Right lobe of liver (tissue), 6 donors: ENCODE measurements at regions not wholly inside any gene's neighbourhood (a gene's known extent, or its start where the extent isn't known, plus 50 kb on each side); places are given as distances from the start of the nearest gene placed in this dataset.

Experiments
- ATAC-seq, 4 donors: fragments of 200-7000 bp; cut with Tn5 transposase; one replicate each; pipeline ENCODE4 v1.9.1; 2020; ENCODE audit warnings: mild to moderate bottlenecking in 4 of 4, moderate library complexity in 4 of 4
- DNase-seq, 3 donors: peaks; one replicate each; pipeline ENCODE4 v3.0.0-alpha.2; 2020
- H3K27ac ChIP-seq, 3 donors: fragments of 200-600 bp; one replicate each; pipeline ENCODE4 v1.8.0; 2022
- H3K27me3 ChIP-seq, 2 donors: fragments of 200-600 bp; one replicate each; pipeline ENCODE4 v1.8.0; 2022
- H3K36me3 ChIP-seq, 4 donors: fragments of 200-600 bp; sonication (generic) in 1 of 4; one replicate each; pipeline versions ENCODE4 v1.5.1 to v1.8.0; 2017 to 2022; ENCODE audit warnings: control low read depth in 1 of 4
- H3K4me1 ChIP-seq, 4 donors: fragments of 200-600 bp; sonication (generic) in 1 of 4; one replicate each; pipeline versions ENCODE4 v1.5.1 to v1.8.0; 2017 to 2022; ENCODE audit warnings: control low read depth in 1 of 4
- H3K4me3 ChIP-seq, 3 donors: fragments of 200-600 bp; one replicate each; pipeline ENCODE4 v1.8.0; 2022
- H3K9me3 ChIP-seq, 4 donors: fragments of 200-600 bp; sonication (generic) in 1 of 4; one replicate each; pipeline versions ENCODE4 v1.5.1 to v1.8.0; 2017 to 2022; ENCODE audit warnings: control low read depth in 1 of 4
- CTCF ChIP-seq, 4 donors: fragments of 200-600 bp in 3 of 4; fragments of 450-650 bp in 1 of 4; IDR thresholded peaks; one replicate each; pipeline versions ENCODE4 v1.5.1 to v1.8.0; 2016 to 2022; ENCODE audit warnings: antibody characterized with exemption in 4 of 4, mild to moderate bottlenecking in 2 of 4
- POLR2A ChIP-seq: fragments of 450-650 bp; IDR thresholded peaks from one replicate; pipeline ENCODE4 v1.6.1; 2017; ENCODE audit warnings: antibody characterized with exemption, mild to moderate bottlenecking
- WGBS: methylation state at CpG from one replicate; pipeline ENCODE4 v1.1.6; 2018; ENCODE audit warnings: low coverage, low lambda C conversion rate; ENCODE audit not compliant: insufficient coverage; ENCODE audit errors: missing lambda C conversion rate; 5-methylcytosine and 5-hydroxymethylcytosine counted together
- intact Hi-C, 2 donors: fragments of 100-400 bp; cut with DNase I; formaldehyde crosslinking; loops; one replicate each; pipeline versions ENCODE4 v1.11.2 to v1.14.1; 2022
- donor health status: DM: no; HTN: yes; CAD: no.
- donor health status: DM: no; HTN: no; CAD: no.
- donor health status: DM: no; HTN: no; CAD: no.
- donor health status: DM: no; HTN: yes; CAD: no.
- donor health status: DM: no; HTN: yes; CAD: no.

- 26% methylated on average over 2 of the region's 2 CpGs for WGBS
- Histone ChIP-seq H3K36me3 (no peaks in the 10 kb centered on the region), H3K4me3 (no peak overlapping the region), H3K9me3 (no peaks in the 10 kb centered on the region), H3K4me1 (no peaks in the 10 kb centered on the region), H3K27ac (no peak overlapping the region), H3K27me3 (no peaks in the 10 kb centered on the region)
- ATAC-seq (no peak), DNase-seq (no peak)
- TF ChIP-seq POLR2A (no peak), CTCF (IDR thresholded peaks at IDR 0.05) (no peak)
- intact Hi-C loops: no loop called here
Measured at GRCh38 chr17:72222661-72223380, 102.0 kb downstream of the SOX9 start.

GRCh38 chr17:72223866-72224291 lies 103.1 kb downstream of the SOX9 start:
- ATAC-seq: no peak

GRCh38 chr17:72226322-72226721 lies 105.5 kb downstream of the SOX9 start:
- TF ChIP-seq POLR2A (no peak), CTCF (IDR thresholded peaks at IDR 0.05) (no peak)
- 66% methylated on average over 3 of the region's 3 CpGs for WGBS
- Histone ChIP-seq H3K36me3 (no peaks in the 10 kb centered on the region), H3K27ac (no peak overlapping the region), H3K4me3 (no peak overlapping the region), H3K9me3 (no peaks in the 10 kb centered on the region), H3K4me1 (no peaks in the 10 kb centered on the region), H3K27me3 (no peaks in the 10 kb centered on the region)
- ATAC-seq (no peak), DNase-seq (no peak)
- intact Hi-C loops: no loop called here

More at GRCh38 chr17:72223866-72224291, 103.1 kb downstream of the SOX9 start:
- Histone ChIP-seq H3K4me1 (no peaks in the 10 kb centered on the region), H3K4me3 (no peak overlapping the region), H3K27ac (no peak overlapping the region), H3K9me3 (no peaks in the 10 kb centered on the region), H3K36me3 (no peaks in the 10 kb centered on the region), H3K27me3 (no peaks in the 10 kb centered on the region)
- intact Hi-C loops: no loop called here
- TF ChIP-seq CTCF (IDR thresholded peaks at IDR 0.05) (no peak), POLR2A (no peak)
- WGBS: 69% methylated on average over 8 of the region's 11 CpGs
- DNase-seq: no peak

GRCh38 chr17:72233986-72234385 lies 113.2 kb downstream of the SOX9 start:
- no peak for TF ChIP-seq CTCF (IDR thresholded peaks at IDR 0.05)
- no peak overlapping the region for H3K27ac ChIP-seq
- no peaks in the 10 kb centered on the region for H3K4me1 ChIP-seq
- intact Hi-C loops: no loop called here
- H3K4me3 ChIP-seq: no peak overlapping the region
- H3K27me3 ChIP-seq: no peaks in the 10 kb centered on the region
- ATAC-seq (no peak), DNase-seq (no peak)
- 45% methylated on average over 3 of the region's 3 CpGs for WGBS
- H3K36me3 ChIP-seq: no peaks in the 10 kb centered on the region
- H3K9me3 ChIP-seq: no peaks in the 10 kb centered on the region
